ENCODE measurements at regions not wholly inside any gene's neighbourhood (a gene's known extent, or its start where the extent isn't known, plus 50 kb on each side); places are given as distances from the start of the nearest gene placed in this dataset.

GRCh38 chr1:56409112-56409691, 170.2 kb downstream of the PLPP3 start:
- TF ChIP-seq POLR2A (IDR thresholded peaks at IDR 0.05; ENCODE audit: low read depth, low read length) (no peak), POLR2AphosphoS5 (IDR thresholded peaks at IDR 0.05; ENCODE audit: low read depth, low read length) (no peak)
